Midbrain (tissue), 1 donor: ENCODE measurements at regions not wholly inside any gene's neighbourhood (a gene's known extent, or its start where the extent isn't known, plus 50 kb on each side); places are given as distances from the start of the nearest gene placed in this dataset.

Experiments
- DNase-seq: peaks from one replicate; lab custom pipeline; 2025; lab: John Stamatoyannopoulos, UW

GRCh38 chr5:61622156-61622555 lies 290.1 kb downstream of the ZSWIM6 start:
- DNase-seq = no peak

- DNase-seq = peak; percentile 70
Measured at GRCh38 chr5:61623401-61624069, 291.5 kb downstream of the ZSWIM6 start.

- peak; percentile 58 for DNase-seq
Measured at GRCh38 chr5:61624553-61625136, 292.6 kb downstream of the ZSWIM6 start.

- DNase-seq = peak; percentile 58
Measured at GRCh38 chr5:61625137-61625561, 293.1 kb downstream of the ZSWIM6 start.

- peak; percentile 89 for DNase-seq
Measured at GRCh38 chr5:61625681-61626621, 293.9 kb downstream of the ZSWIM6 start.

GRCh38 chr5:61626639-61627282 lies 294.7 kb downstream of the ZSWIM6 start:
- DNase-seq = no peak

GRCh38 chr5:61627531-61627930 lies 295.5 kb downstream of the ZSWIM6 start:
- DNase-seq = no peak

GRCh38 chr5:61630908-61631307 lies 298.9 kb downstream of the ZSWIM6 start:
- DNase-seq = no peak

- DNase-seq = peak; percentile 90
Measured at GRCh38 chr5:61631438-61631941, 299.4 kb downstream of the ZSWIM6 start.

- DNase-seq = peak; percentile 68
Measured at GRCh38 chr5:61632064-61632463, 300.0 kb downstream of the ZSWIM6 start.

GRCh38 chr5:61635271-61635670 lies 303.2 kb downstream of the ZSWIM6 start:
- peak; percentile 58 for DNase-seq

- peak; percentile 69 for DNase-seq
Measured at GRCh38 chr5:61637566-61637965, 305.5 kb downstream of the ZSWIM6 start.

- peak; percentile 78 for DNase-seq
Measured at GRCh38 chr5:61638476-61638875, 306.4 kb downstream of the ZSWIM6 start.

- no peak for DNase-seq
Measured at GRCh38 chr5:61640179-61641021, 308.3 kb downstream of the ZSWIM6 start.

GRCh38 chr5:61641748-61642565 lies 309.9 kb downstream of the ZSWIM6 start:
- DNase-seq = no peak

- DNase-seq = no peak
Measured at GRCh38 chr5:61647672-61648071, 315.6 kb downstream of the ZSWIM6 start.

GRCh38 chr5:61649231-61649630 lies 317.2 kb downstream of the ZSWIM6 start:
- no peak for DNase-seq

- DNase-seq = no peak
Measured at GRCh38 chr5:61649971-61650370, 317.9 kb downstream of the ZSWIM6 start.

GRCh38 chr5:61650661-61651060 lies 318.6 kb downstream of the ZSWIM6 start:
- DNase-seq = no peak

GRCh38 chr5:61651195-61651594 lies 319.1 kb downstream of the ZSWIM6 start:
- DNase-seq = no peak
